NCI-H1105 treated with DMSO at 0.1 percent for 48 hours (cell line): ENCODE measurements at regions not wholly inside any gene's neighbourhood (a gene's known extent, or its start where the extent isn't known, plus 50 kb on each side); places are given as distances from the start of the nearest gene placed in this dataset.
A peak's percentile ranks its signal among the peaks of the same experiment; 100 is the strongest.

Experiments
- DNase-seq: peaks from one replicate; lab custom pipeline; 2025; lab: John Stamatoyannopoulos, UW

DNA sequence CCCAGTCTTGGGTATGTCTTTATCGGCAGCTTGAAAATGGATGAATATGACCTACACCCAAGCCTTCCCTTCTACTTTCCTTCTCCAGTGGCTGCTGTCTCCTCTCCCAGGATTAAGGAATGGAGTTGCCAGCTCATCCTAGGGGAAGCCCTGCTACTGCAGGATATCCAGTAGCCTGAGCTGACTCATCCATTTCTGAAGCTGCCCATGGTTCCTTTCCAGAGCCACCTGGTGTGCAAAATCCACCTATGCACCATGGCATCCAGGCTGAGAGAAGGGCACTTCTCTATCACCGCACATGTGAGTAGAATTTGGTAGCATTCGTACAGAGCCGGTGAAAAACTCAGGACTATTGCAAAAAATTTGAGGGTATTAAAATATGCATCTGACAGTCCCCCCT lies 290.8 kb downstream of the YTHDC2 start:
- DNase-seq: no peak

DNA sequence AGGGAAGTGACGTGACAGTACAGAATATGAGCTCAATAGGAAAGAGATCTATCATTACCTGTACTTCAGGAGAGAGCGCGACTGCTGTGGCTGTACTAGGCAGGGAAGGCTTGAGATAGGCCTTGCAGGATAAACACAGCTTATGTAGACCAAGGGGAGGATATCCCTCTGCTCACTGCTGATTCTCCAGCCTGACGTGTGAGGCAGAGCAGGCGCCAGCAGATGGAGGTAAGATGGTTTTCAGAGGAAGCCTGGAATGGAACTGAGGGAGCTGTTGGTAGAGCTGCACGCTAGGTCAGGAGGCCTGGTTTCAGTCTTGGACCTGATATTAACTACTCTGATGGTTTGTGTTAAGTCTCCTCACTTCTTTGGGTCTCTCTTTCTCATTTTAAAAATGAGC lies 291.4 kb downstream of the YTHDC2 start:
- no peak for DNase-seq

DNA sequence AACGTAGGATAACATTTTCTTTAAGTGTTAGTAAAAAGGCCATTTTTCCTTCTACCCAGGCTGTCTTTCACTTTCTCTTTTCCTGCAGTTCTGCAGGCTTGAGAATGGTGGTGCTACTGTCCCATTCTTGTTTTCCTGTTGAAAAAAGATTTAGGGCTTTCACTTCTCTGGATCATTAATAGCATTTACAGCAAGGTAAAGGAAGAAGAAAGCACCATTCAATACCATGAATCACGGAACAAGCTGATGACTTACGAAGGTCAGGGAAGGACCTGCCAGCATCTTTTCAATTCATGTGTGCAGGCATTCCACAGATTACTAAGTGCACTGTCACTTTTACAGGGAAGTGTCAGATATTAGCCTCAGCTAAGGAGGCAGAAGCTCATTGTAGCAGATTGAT lies 292.8 kb downstream of the YTHDC2 start:
- DNase-seq: no peak

- DNase-seq: no peak
Observed at GRCh38 chr5:113806904-113807303, 293.4 kb downstream of the YTHDC2 start.

DNA sequence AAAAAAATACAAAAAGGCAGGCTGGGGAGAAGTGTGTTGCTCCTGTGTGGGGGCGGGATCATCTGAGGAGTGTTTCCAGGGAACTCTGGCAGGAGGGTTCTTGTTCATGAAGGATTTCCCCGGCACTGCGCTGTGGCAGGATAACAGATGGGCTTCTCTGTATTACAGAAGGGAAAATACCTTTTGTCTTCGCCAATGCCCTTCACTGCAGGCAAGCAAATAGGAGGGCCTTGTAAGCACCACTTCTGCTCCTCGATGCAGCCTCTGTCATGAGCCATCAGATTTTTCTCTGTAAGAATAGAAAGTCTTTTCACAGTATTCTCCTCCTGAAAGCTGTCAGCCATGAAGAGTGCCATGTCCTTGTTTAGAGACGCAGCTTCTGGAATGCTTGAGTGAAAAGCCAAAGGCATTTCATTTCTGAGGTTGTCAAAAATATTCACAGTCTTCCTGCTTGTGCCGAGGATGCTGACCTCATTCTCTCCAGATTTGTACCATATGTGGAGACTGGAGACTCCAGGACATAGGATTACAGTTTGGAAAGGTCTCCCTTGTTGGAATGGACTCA lies 294.0 kb downstream of the YTHDC2 start:
- DNase-seq: no peak

DNA sequence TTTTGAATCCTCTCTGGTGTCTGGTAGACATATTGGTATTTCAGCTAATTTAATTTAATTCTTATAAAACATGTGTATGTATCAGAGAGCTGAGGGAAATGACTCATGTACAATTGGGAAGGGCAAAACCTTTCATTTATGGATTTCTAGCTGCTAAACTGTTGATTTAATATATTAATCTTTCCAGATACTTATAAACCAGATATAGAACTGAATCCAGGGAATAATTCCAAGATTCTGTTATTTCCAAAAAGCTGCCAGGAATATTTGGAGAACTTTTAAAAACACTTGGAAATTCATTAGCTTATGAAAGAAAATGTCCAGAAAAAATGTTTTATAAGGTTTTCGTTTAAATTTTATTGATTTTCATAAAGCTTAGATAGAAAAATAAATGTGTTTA lies 295.5 kb downstream of the YTHDC2 start:
- no peak for DNase-seq

DNA sequence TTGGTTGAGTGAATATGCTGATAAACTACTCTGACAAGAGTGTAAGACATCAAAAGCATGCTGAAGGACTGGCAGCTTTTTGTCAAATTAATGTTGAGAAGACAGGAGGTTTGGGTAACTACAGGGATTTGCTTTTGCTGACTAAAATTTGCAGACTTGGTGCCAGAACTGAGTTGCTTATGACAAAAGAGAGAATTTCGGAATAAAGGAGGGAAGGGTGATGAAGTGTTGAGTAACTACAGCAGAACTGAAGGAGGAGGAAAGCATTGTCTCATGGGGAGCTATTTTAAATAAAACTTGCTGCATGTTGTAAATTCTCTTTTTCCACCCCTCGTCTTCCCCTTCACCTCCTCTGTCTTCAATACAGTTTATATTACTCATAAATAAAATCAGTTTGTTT lies 296.1 kb downstream of the YTHDC2 start:
- no peak for DNase-seq

GRCh38 chr5:113813466-113813865 lies 300.0 kb downstream of the YTHDC2 start:
- DNase-seq: no peak

DNA sequence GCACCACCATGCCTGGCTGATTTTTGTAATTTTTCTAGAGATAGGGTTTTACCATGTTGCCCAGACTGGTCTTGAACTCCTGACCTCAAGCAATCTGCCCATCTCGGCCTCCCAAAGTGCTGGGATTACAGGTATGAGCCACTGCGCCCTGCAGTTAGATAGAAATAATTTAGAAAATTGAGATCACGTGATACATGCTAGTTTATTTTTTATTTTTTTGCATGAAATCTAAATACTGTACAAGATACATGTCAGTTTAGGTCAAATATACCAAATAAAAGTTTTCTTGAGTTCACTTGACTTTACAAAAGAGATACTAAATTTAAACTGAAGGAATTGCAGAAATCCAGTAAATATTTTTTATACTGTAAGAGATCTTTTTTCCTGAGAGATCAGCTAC lies 304.2 kb downstream of the YTHDC2 start:
- no peak for DNase-seq

- no peak for DNase-seq
Observed at GRCh38 chr5:113823696-113824095, 310.2 kb downstream of the YTHDC2 start.

DNA sequence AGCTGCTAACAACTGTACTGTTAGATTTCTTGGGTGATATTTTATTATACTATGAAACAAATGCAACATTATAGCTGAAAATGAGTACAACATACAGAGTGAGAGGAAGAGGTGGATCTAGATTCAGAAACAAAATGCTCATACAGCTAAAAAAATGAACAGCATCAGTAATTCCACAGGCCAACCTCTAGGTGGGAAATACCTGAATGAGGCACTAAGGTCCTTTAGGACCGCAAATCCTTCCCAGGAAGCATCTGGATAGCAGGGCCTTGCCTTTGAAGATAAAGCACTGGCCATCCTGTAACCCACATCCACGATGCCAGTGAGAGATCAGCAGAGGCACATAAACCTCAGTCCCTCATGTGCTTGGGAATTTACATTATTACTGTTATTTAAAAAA lies 310.8 kb downstream of the YTHDC2 start:
- no peak for DNase-seq

GRCh38 chr5:113825176-113825575 lies 311.7 kb downstream of the YTHDC2 start:
- no peak for DNase-seq

- no peak for DNase-seq
Observed at GRCh38 chr5:113846941-113847340, 333.4 kb downstream of the YTHDC2 start.

DNA sequence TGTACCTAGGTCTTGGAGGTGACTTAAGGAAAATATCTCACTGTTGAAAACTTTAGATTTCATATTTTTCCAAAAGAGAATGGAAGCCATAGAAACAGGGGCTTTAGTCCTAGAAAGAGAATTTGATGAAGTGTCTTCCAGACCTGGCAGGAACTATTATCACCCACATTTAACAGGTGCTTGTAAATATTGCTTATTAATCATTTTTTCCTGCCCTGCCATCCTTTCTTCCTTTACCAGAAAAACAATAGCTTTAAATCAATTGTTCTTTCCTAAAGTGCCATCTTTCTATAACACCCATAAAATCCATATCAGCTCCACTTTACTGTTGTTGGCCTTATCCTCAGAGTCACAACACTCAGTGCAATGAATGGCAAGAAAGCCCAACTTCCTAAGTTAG lies 350.9 kb downstream of the YTHDC2 start:
- DNase-seq: no peak

DNA sequence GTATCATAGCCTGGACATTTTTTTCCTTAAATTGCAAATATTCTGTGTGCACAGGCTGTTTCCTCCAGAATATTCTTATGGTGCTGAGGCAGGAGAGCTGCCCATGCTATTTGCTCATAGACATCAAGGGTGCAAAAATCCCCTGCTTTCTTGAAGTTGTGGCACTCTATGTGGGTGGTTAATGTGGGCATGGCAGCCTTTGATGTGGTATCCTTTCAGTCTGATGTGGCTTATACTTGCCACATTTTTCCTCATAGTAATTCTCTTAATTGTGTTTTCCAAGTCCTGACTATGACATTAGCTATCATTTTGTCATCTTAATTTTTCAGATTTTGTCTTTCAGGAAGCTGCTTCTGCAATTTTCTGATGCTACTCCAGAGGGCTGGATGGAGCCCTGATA lies 353.3 kb downstream of the YTHDC2 start:
- DNase-seq: no peak

DNA sequence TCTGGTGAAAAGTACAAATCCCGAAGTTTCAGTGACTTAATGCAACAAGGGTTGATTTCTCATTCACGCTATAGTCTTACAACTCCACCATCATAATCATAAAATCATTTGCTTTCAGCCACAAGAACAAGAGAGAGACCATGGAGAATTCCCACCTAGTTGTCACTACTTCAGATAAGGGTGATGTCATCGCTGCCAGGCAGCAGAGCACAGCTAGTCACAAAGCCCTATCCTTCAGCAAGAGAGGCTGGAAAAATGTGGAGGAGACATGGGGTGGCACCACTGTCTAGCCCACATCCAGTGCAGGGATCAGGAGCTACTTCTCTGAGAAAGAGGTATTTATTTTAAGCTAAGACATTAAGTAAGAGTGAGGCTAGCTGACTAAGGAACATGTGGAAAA lies 356.1 kb downstream of the YTHDC2 start:
- DNase-seq: no peak

DNA sequence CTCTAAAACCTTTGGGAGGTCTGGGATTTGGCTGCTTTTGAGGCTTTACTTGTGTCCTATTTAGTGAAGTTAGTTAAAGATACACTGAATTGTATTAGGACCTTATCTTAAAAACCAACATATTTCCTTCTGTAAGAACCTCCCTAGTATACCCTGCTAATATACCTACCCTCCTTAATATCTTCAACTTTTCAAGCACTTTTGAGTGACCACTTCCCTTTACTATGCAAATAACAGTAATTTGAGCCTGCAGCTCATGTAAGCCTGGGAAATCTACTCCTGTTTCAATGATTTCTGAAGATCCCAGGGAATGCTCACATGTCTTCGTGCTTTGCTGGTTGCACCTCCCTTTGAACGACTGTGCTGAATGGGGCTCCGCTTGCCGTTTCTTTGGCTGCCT lies 358.5 kb downstream of the YTHDC2 start:
- DNase-seq: no peak

DNA sequence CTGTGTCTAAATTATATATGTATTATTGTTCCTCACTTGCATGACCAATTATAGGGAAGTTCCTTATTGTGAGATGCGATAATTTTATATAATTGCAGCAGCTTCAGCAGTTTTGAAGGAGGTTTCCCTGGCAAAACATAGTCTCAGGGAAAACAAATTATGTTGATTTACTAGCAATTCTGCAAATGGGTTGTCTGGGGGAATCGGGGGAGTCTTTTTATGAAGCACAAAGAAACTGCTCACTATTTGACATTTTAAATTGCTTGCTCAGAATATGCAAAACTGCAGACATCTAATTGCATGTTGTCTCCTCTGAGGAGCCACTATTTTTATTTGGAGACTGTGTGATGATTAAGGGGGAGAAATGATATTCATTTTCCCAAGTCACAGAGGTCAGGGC lies 361.6 kb downstream of the YTHDC2 start:
- DNase-seq: peak; percentile 81

DNA sequence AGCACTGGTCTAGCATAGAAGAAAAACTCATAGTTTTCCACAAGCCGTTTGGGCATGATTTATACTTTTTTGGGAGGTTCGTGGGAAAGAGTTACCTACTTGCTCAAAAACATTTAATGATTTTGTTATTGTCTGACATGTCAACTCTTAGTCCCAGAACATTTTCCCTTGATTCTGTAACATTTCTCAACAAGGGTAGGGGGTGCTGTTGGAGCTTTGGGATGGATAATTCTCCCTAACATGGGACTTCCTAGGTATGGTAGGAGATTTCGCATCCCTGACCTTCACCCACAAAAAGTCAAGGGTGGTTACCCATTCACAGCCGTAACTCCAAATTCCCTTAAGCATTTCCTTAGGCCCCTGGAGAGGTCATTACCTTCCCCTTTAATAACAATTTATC lies 378.0 kb downstream of the YTHDC2 start:
- no peak for DNase-seq

- DNase-seq: no peak
Observed at GRCh38 chr5:113896789-113897188, 383.3 kb downstream of the YTHDC2 start.

DNA sequence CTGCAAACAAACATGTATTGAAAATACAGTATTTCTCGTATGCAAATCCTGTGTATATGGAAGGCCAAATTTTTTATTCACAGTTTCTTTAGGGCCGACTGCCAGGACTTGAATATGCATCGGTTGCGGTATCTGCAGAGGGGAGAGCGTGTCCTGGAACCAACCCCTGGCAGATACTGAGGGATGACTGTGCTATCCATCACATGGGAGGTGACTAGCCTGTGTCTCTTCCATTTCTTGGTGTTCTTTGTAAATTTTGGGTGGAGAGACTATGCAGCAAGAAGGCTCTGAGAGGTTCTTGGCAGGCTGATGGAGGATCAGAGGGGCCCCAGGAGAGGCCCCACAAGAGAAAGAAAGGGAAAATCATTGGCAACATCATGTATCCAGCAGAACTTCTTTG lies 384.3 kb downstream of the YTHDC2 start:
- DNase-seq: no peak

DNA sequence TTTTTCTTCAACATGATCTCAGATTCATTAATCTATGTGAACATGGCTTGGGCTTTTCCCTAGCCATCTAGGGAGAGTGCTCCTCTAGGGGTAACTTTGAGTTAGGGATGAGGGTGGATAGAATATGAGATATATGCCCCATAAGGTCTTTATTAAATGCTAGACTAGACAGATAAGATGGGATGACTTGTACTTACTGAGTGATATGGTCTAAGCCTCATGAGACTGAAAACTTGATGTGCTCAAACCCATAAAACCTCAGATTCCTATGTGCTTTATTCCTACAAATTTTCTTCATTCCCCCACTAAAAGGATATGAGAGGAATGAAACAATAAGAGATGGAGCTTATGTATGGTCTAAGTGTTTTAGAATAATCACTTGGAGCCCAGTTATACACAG lies 386.6 kb downstream of the YTHDC2 start:
- no peak for DNase-seq

- DNase-seq: no peak
Observed at GRCh38 chr5:113900816-113901215, 387.3 kb downstream of the YTHDC2 start.

DNA sequence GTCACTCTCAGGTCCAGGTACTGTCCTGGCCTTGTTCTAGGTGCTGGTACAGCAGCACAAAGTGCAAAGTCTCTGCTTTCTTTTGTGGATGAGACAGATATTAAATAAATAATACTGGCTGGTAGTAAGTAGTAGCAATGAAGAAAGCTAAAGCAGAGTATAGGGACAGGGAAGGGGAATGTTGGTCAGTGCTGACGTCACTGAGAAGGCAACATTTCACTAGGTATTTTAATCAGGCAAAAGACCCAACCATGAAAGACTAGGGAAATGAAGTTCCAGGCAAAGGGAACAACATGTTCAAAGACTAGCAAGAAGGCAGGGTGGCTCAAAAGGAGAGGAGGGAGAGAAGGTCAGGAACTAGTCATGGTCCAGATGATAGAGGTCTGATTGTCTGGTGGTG lies 388.2 kb downstream of the YTHDC2 start:
- DNase-seq: no peak
